Loucy (cell line): ENCODE measurements at regions not wholly inside any gene's neighbourhood (a gene's known extent, or its start where the extent isn't known, plus 50 kb on each side); places are given as distances from the start of the nearest gene placed in this dataset.

Experiments
- H2AFZ ChIP-seq: fragments of 200-600 bp; sonication (generic); 2 replicates; pipeline ENCODE4 v1.6.0; 2016; ENCODE audit warnings: antibody characterized with exemption, mild to moderate bottlenecking, low read length, moderate library complexity
- H3F3A ChIP-seq: fragments of 200-600 bp; 2 replicates; pipeline ENCODE4 v1.6.0; 2016; ENCODE audit warnings: antibody characterized with exemption, low read depth, mild to moderate bottlenecking
- H3K27me3 ChIP-seq: fragments of 200-600 bp; sonication (generic); 2 replicates; pipeline ENCODE4 v1.6.1; 2014; ENCODE audit warnings: low read length, mild to moderate bottlenecking; ENCODE audit not compliant: insufficient read depth, poor library complexity, severe bottlenecking
- H3K36me3 ChIP-seq: fragments of 200-600 bp; sonication (generic); 2 replicates; pipeline ENCODE4 v1.6.1; 2016; ENCODE audit warnings: low read length; ENCODE audit not compliant: insufficient read depth
- H3K4me1 ChIP-seq: fragments of 200-600 bp; sonication (generic); 2 replicates; pipeline ENCODE4 v1.5.1; 2014; ENCODE audit warnings: low read length, mild to moderate bottlenecking; ENCODE audit not compliant: insufficient read depth, poor library complexity, severe bottlenecking
- H3K4me2 ChIP-seq: fragments of 200-600 bp; sonication (generic); 2 replicates; pipeline ENCODE4 v1.6.0; 2014; ENCODE audit warnings: antibody characterized with exemption, low read length, low read depth, mild to moderate bottlenecking; ENCODE audit not compliant: poor library complexity, severe bottlenecking
- H3K4me3 ChIP-seq: fragments of 200-600 bp; sonication (generic); 2 replicates; pipeline ENCODE4 v1.5.1; 2014; ENCODE audit warnings: low read length, mild to moderate bottlenecking, mixed read lengths; ENCODE audit not compliant: poor library complexity, severe bottlenecking
- H3K79me2 ChIP-seq: fragments of 200-600 bp; sonication (generic); 2 replicates; pipeline ENCODE4 v1.6.1; 2014; ENCODE audit warnings: low read length; ENCODE audit not compliant: insufficient read depth
- H3K9ac ChIP-seq: fragments of 200-600 bp; sonication (generic); 2 replicates; pipeline ENCODE4 v1.6.0; 2014; ENCODE audit warnings: mild to moderate bottlenecking, low read depth, low read length, moderate library complexity; ENCODE audit not compliant: poor library complexity, severe bottlenecking
- H3K9me2 ChIP-seq: fragments of 200-600 bp; sonication (generic); replicated peaks from 2 replicates; pipeline ENCODE4 v1.6.1; 2016; ENCODE audit warnings: low read depth, low read length, mixed read lengths
- H3K9me3 ChIP-seq: fragments of 200-600 bp; sonication (generic); 2 replicates; pipeline ENCODE4 v1.6.1; 2014; ENCODE audit warnings: mild to moderate bottlenecking, antibody characterized with exemption, low read length, low read depth; ENCODE audit not compliant: insufficient read depth
- H4K20me1 ChIP-seq: fragments of 200-600 bp; sonication (generic); 2 replicates; pipeline ENCODE4 v1.6.0; 2014; ENCODE audit warnings: antibody characterized with exemption, low read length, mild to moderate bottlenecking; ENCODE audit not compliant: insufficient read depth, poor library complexity, severe bottlenecking
- EZH2phosphoT487 ChIP-seq: fragments of 200-600 bp; IDR thresholded peaks from 2 replicates; pipeline ENCODE4 v1.6.1; 2018; ENCODE audit warnings: antibody characterized with exemption, mild to moderate bottlenecking, moderate library complexity, borderline replicate concordance
- TF ChIP-seq, protein P1 (sequence below): fragments of 200-600 bp; sonication (generic); conservative IDR thresholded peaks from 2 replicates; pipeline ENCODE4 v1.5.1; 2014; ENCODE audit warnings: mild to moderate bottlenecking, antibody characterized with exemption, low read length

- Histone ChIP-seq H3K36me3 (no peaks in the 10 kb centered on the region), H4K20me1 (no peaks in the 10 kb centered on the region), H3K27me3 (no peaks in the 10 kb centered on the region), H3F3A (no peaks in the 10 kb centered on the region), H3K79me2 (no peaks in the 10 kb centered on the region), H3K9me3 (peaks cover 8% of the 10 kb centered on the region; the same call in 1 of the 2 replicates), H3K4me1 (no peaks in the 10 kb centered on the region), H3K9ac (no peak overlapping the region), H3K4me3 (no peak overlapping the region), H2AFZ (no peak overlapping the region), H3K4me2 (no peak overlapping the region), H3K9me2 (no peaks in the 10 kb centered on the region)
- TF ChIP-seq EZH2phosphoT487 = no peak
- TF ChIP-seq, protein P1, sequence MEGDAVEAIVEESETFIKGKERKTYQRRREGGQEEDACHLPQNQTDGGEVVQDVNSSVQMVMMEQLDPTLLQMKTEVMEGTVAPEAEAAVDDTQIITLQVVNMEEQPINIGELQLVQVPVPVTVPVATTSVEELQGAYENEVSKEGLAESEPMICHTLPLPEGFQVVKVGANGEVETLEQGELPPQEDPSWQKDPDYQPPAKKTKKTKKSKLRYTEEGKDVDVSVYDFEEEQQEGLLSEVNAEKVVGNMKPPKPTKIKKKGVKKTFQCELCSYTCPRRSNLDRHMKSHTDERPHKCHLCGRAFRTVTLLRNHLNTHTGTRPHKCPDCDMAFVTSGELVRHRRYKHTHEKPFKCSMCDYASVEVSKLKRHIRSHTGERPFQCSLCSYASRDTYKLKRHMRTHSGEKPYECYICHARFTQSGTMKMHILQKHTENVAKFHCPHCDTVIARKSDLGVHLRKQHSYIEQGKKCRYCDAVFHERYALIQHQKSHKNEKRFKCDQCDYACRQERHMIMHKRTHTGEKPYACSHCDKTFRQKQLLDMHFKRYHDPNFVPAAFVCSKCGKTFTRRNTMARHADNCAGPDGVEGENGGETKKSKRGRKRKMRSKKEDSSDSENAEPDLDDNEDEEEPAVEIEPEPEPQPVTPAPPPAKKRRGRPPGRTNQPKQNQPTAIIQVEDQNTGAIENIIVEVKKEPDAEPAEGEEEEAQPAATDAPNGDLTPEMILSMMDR = no peak
These were observed 311.1 kb upstream of the SHH start for GRCh38 chr7:156123362-156123761.

DNA sequence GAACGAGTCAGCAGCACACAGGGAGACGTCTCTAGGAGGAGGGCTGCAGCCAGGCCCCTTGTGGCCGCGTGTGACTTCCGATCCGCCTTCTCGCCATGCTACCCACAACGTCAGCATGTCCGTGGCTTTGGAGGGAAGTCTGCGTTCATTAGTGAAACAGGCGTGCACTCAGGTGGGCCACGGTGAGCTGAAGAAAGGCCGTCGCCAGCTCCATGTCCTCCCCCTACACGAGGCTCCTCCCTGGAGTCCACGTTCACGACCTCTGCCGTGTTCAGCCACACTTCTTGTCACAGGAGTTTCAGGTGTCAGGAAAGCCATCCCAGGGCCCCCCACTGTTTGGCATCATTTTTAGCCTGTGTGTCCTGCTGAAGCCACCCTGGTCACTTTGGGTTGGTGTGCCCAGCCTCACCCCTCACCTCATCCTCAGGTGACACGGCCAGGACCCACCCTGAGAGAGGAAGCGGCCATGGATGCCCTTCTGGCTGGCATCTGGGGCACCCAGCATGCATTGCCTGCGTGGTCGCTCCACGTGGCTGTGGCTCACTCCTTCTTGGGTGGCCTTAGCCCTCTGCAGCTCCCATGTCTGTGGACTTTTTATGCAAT is 310.6 kb upstream of the SHH start:
- H3K4me2 ChIP-seq = no peak overlapping the region
- H3K79me2 ChIP-seq = no peaks in the 10 kb centered on the region
- no peak overlapping the region for H3K4me3 ChIP-seq
- TF ChIP-seq, protein P1 = no peak
- no peak for TF ChIP-seq EZH2phosphoT487
- H3K4me1 ChIP-seq = no peaks in the 10 kb centered on the region
- no peaks in the 10 kb centered on the region for H3F3A ChIP-seq
- H3K9ac ChIP-seq = no peak overlapping the region
- H4K20me1 ChIP-seq = no peaks in the 10 kb centered on the region
- no peaks in the 10 kb centered on the region for H3K36me3 ChIP-seq
- no peaks in the 10 kb centered on the region for H3K9me2 ChIP-seq
- peaks cover 8% of the 10 kb centered on the region; the same call in 1 of the 2 replicates for H3K9me3 ChIP-seq
- no peak overlapping the region for H2AFZ ChIP-seq
- no peaks in the 10 kb centered on the region for H3K27me3 ChIP-seq

GRCh38 chr7:156121956-156122355 is 309.7 kb upstream of the SHH start:
- no peaks in the 10 kb centered on the region for H3K4me1 ChIP-seq
- H3K27me3 ChIP-seq = no peaks in the 10 kb centered on the region
- H3K9me2 ChIP-seq = no peaks in the 10 kb centered on the region
- H3K9me3 ChIP-seq = peaks cover 8% of the 10 kb centered on the region; the same call in 1 of the 2 replicates
- H4K20me1 ChIP-seq = no peaks in the 10 kb centered on the region
- no peak overlapping the region for H3K4me2 ChIP-seq
- TF ChIP-seq EZH2phosphoT487 = no peak
- TF ChIP-seq, protein P1 = no peak
- H2AFZ ChIP-seq = no peak overlapping the region
- H3K36me3 ChIP-seq = no peaks in the 10 kb centered on the region
- no peak overlapping the region for H3K4me3 ChIP-seq
- H3K79me2 ChIP-seq = no peaks in the 10 kb centered on the region
- no peak overlapping the region for H3K9ac ChIP-seq
- no peaks in the 10 kb centered on the region for H3F3A ChIP-seq
